SKM-1 treated with dmso at 0.1 percent for 144 hours (cell line): ENCODE measurements at regions not wholly inside any gene's neighbourhood (a gene's known extent, or its start where the extent isn't known, plus 50 kb on each side); places are given as distances from the start of the nearest gene placed in this dataset.

Experiments used
- DNase-seq: peaks from one replicate; lab custom pipeline; 2025; ENCODE audit not compliant: unreplicated experiment; lab: John Stamatoyannopoulos, UW

- DNase-seq: no peak
Measured at GRCh38 chr9:111197256-111197655, 132.8 kb downstream of the OR2K2 start.

GRCh38 chr9:111195766-111196165 lies 134.3 kb downstream of the OR2K2 start:
- no peak for DNase-seq

GRCh38 chr9:111193095-111193494 lies 136.9 kb downstream of the OR2K2 start:
- no peak for DNase-seq

- DNase-seq: no peak
Measured at GRCh38 chr9:111192650-111193049, 137.4 kb downstream of the OR2K2 start.

- no peak for DNase-seq
Measured at GRCh38 chr9:111190347-111190746, 139.7 kb downstream of the OR2K2 start.

- no peak for DNase-seq
Measured at GRCh38 chr9:111187376-111187775, 142.6 kb downstream of the OR2K2 start.

GRCh38 chr9:111186021-111186530 lies 143.9 kb downstream of the OR2K2 start:
- no peak for DNase-seq

GRCh38 chr9:111180811-111181210 lies 142.5 kb upstream of the LPAR1 start:
- no peak for DNase-seq

DNA sequence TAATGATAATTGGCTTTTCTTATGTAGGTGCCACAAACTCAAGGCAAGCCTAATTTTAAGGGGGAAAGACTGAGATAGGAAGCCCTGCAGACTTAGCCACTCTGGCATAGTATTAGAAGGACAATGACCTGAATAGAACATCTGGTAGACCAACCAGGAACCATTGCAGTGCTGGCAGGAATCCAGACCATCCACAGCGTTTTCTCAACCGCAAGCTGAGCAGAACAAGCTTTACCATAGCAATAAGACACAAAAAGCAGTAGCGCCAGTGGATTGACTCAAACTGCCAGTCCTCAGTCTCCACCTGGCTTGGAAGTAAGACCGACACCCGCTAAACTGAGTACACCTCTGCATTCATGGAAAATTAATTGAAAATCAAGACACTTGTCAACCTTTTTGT lies 141.3 kb upstream of the LPAR1 start:
- DNase-seq: no peak

DNA sequence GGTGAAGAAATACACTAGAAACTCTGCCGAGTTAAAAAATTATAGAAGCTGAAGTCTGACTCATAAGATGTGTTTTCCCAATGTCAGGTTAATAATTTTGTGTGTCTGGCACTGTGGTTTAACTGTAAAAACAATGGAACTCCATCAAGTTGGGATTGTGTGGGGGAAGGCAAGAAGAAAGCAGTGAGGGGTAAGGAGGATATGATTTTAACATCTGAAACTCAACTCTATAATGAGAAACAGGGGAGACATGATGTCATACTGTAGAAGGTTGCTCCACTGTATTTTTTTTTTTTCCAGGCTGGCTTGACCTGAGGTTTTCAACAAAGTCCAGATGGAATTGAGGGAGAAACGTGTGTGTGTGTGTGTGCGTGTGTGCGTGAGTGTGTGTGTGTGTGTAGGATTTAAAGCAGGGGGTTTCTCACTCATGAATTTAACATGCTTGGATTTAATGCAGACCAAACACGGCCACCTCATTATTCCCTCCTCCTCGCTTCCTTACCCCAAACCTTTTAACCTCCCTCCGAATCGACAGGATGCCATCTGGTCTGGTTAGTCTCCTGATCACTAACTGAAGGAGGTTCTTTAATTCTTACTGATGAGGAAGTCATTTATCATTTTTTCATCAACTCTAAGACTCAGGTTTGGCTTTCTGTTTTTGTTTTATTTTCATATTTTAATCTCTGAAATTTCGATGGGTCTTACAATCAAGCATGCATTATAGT lies 140.2 kb upstream of the LPAR1 start:
- DNase-seq: no peak

DNA sequence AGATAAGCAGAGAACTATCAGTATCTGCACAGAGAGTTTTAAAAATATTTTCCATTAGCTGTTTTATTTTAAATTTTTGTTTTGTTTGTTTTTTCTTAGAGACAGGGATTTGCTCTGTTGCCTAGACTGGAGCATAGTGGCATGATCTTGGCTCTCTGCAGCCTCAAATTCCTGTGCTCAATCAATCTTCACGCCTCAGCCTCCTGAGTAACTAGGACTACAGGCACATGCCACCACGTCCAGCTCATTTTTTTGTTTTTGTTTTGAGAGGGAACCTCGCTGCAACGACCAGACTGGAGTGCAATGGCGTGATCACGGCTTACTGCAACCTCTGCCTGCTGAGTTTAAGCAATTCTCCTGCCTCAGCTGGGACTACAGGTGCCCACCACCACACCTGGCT lies 138.2 kb upstream of the LPAR1 start:
- no peak for DNase-seq

DNA sequence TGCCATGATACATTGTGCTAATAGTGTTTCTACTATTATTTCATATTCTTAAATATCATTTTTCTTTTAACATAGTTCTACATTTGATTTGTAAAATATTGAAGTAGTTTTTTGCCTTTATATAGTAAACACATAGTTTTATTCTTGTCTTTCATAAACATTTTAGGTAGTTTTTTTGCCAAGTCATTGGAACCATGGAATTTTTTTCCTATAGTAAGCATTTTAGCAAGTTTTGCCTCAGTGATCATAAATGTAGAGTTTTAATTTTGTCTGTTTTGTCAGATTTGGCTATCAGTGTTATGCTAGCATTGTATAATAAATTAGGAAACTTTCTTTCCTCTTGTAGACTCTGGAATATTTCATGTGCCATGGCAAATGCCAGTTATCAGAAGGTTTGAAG lies 137.1 kb upstream of the LPAR1 start:
- no peak for DNase-seq

GRCh38 chr9:111167341-111167740 lies 129.1 kb upstream of the LPAR1 start:
- no peak for DNase-seq

- no peak for DNase-seq
Measured at GRCh38 chr9:111163716-111164389, 125.6 kb upstream of the LPAR1 start.

DNA sequence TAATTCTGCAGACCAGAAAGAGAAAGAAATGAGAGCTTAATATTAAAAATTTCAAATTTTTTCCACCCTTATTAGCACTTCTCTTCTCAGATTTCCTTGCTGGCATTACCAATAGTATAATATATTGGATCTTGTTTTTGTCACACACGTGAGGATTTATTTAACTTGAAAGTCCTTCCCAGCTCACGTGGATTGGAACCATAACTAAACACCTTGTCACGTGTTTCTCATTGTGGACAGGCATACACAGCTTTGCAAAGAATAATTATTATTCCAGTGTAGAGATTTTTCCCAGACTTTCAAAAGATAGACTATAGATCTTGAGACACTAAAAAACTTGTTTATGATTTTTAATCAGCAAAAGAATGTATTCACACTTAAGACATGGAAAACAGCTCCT lies 123.8 kb upstream of the LPAR1 start:
- no peak for DNase-seq

- DNase-seq: no peak
Measured at GRCh38 chr9:111161015-111161415, 122.7 kb upstream of the LPAR1 start.

DNA sequence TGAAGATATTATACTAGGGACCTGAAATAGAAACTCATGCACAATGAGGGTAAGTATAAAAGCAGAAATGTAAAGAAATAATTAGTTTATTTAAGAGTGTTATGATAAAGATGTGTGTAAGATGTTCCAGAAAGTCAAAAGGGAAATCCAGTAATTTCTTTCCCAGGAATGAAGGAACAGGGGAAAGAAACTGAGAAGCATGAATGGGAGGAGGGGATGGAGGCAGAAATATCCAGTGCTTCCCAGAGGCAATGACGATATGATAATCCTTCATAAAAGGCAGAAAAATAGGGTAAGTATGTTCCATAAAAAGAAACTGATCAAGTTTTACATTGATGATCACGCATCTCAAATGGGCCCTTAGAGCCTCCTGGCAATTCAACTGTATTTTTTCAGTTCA lies 120.7 kb upstream of the LPAR1 start:
- no peak for DNase-seq

DNA sequence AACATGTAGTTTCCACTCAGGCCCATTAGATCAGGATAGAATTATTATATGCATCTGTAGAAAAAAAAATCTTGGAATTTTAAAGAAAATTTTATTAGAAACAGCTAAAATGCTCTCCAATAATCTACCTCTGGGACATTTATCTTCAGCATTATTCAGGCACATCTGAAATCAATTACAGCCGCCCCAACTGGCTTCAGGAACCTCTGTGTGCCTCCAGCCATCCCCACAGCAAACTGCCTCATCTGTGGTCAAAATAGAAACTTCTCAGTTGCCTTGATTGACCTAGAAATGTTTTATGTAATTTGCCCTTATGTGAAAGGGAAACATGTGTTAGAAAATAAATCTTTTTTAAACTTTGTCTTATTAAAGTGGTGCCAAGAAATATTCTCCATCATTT lies 120.1 kb upstream of the LPAR1 start:
- DNase-seq: no peak

DNA sequence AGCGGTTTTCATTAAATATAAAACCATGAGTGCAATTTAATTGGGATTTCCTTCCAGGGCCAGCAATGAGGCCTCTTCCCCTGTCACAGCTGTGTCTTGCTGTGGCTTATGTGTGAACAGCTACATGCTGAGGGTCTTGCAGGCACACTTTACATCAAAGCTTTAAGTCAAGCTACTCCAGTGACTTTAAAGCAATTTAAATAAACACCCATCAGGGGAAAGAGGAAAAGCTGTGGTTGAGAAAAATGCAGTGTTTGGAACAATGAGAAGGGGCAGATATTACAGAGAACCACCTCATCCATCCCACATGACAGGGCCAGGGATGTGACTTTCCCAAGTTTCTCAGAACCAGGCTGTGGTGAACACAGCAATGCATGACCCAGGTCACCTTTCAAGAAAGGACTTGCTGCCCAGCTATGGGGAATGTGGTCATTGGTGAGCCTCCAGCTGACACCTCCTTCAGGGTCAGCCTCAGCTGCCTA lies 115.9 kb upstream of the LPAR1 start:
- no peak for DNase-seq

DNA sequence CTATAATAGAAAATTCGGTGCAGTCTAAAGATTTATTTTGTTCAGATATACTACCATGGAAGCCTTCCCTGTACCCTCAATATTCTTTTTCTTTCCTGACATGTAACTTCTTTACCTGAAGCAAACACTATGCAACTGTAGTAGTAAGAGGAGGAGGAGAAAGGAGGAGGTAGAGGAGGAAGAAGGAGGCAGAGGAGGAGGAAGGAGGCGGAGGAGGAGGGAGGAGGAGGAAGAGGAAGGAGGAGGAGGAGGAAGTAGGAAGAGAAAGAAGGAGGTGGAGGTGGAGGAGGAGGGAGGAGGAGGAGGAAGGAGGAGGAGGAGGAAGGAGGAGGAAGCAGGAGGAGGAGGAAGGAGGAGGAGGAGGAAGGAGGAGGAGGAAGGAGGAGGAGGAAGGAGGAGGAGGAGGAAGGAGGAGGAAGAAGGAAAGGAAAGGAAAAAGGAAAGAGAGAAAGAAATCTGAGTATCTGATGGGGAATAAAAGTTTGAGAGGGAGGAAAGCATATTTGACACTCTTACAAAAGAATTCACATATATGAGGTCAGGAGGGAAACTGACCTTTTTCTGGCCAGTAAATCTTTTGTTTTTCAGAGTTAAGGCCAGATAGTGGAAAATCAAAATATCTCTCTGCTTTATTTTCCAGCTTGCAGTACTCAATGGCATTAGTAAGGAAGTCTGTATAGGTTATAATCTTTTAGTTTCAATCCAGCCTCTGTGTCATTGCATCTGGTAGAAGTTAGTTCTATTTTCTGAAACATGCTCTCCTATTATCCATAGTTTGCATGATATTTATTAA lies 114.5 kb upstream of the LPAR1 start:
- no peak for DNase-seq

DNA sequence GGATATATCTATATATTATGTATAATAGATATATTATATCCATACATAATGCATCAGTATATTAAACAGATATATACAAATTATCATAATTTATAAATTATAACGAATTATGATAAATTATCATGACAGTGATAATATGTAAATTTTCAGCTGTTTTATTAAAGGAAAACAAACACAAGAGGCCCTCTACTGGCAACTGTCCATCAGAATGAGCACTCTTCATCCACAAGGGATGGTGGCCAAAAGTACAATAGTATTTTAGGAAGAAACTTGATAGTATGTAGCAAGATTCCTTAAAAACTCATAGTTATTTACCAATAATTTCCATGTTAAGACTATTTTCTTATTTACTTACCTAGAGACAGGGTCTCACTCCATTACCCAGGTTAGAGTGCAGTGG lies 113.3 kb upstream of the LPAR1 start:
- DNase-seq: no peak

GRCh38 chr9:111150181-111150580 lies 111.9 kb upstream of the LPAR1 start:
- no peak for DNase-seq
